Naive thymus-derived CD8-positive, alpha-beta T cell (primary cell): ENCODE measurements at regions not wholly inside any gene's neighbourhood (a gene's known extent, or its start where the extent isn't known, plus 50 kb on each side); places are given as distances from the start of the nearest gene placed in this dataset.

Experiments used
- ATAC-seq, 2 donors: fragments of 150-1000 bp; cut with Tn5 transposase in 1 of 2; sonication (Bioruptor Pico), chemical (Tn5 transposase) in 1 of 2; 1 replicate in 1 of 2; 2 replicates in 1 of 2; pipeline ENCODE4 v1.10.0; 2021; ENCODE audit warnings: mild to moderate bottlenecking in 2 of 2, moderate library complexity in 2 of 2
- POLR2A ChIA-PET: fragments of 350-600 bp; sonication (Branson Sonifier 250); formaldehyde crosslinking; loops from one replicate; lab custom pipeline; 2021; ENCODE audit warnings: antibody characterized with exemption; lab: Charles Lee
- DNase-seq, 10 donors: peaks; one replicate each; pipeline versions ENCODE4 v3.0.0 to v3.0.0-alpha.2; 2020 to 2022
- H3K27ac Mint-ChIP-seq, 10 donors: one replicate each; pipeline ENCODE4 v1.8.0; 2020 to 2022; ENCODE audit warnings: mild to moderate bottlenecking in 10 of 10, mixed read lengths in 10 of 10, moderate library complexity in 4 of 10, inconsistent platforms in 1 of 10
- H3K27me3 Mint-ChIP-seq, 5 donors: one replicate each; pipeline ENCODE4 v1.8.0; 2021 to 2022; ENCODE audit warnings: mixed read lengths in 5 of 5
- H3K36me3 Mint-ChIP-seq, 3 donors: one replicate each; pipeline ENCODE4 v1.8.0; 2020 to 2022; ENCODE audit warnings: mixed read lengths in 3 of 3, mild to moderate bottlenecking in 2 of 3, inconsistent platforms in 1 of 3
- H3K4me1 Mint-ChIP-seq, 4 donors: one replicate each; pipeline ENCODE4 v1.8.0; 2021 to 2022; ENCODE audit warnings: mixed read lengths in 4 of 4
- H3K4me3 Mint-ChIP-seq, 10 donors: one replicate each; pipeline ENCODE4 v1.8.0; 2020 to 2022; ENCODE audit warnings: mild to moderate bottlenecking in 10 of 10, mixed read lengths in 10 of 10, moderate library complexity in 6 of 10, inconsistent platforms in 1 of 10
- H3K9me3 Mint-ChIP-seq, 9 donors: one replicate each; pipeline ENCODE4 v1.8.0; 2020 to 2022; ENCODE audit warnings: mixed read lengths in 9 of 9, mild to moderate bottlenecking in 3 of 9, inconsistent platforms in 1 of 9, moderate library complexity in 1 of 9

- POLR2A ChIA-PET = no interaction called here
- peaks cover 1 to 21% (median 14%) of the 10 kb centered on the region in 5 donors for H3K27me3 Mint-ChIP-seq
- peaks cover 0 to 2% (median 0%) of the 10 kb centered on the region in 4 donors for H3K4me1 Mint-ChIP-seq
- H3K9me3 Mint-ChIP-seq = no peaks in the 10 kb centered on the region
- no peak overlapping the region for H3K4me3 Mint-ChIP-seq
- DNase-seq (no peak), ATAC-seq (no peak)
- H3K27ac Mint-ChIP-seq = no peak overlapping the region
- no peaks in the 10 kb centered on the region for H3K36me3 Mint-ChIP-seq
These were observed 79.6 kb upstream of the NSMCE3 start for GRCh38 chr15:29349196-29349595.

GRCh38 chr15:29348336-29348914, 78.8 kb upstream of the NSMCE3 start:
- Mint-ChIP-seq H3K36me3 (no peaks in the 10 kb centered on the region), H3K27ac (no peak overlapping the region), H3K4me1 (no peaks in the 10 kb centered on the region)

GRCh38 chr15:29346998-29347397, 77.4 kb upstream of the NSMCE3 start:
- Mint-ChIP-seq H3K4me1 (no peaks in the 10 kb centered on the region), H3K36me3 (no peaks in the 10 kb centered on the region), H3K9me3 (no peaks in the 10 kb centered on the region), H3K27ac (no peak overlapping the region), H3K27me3 (peaks cover 0 to 15% (median 4%) of the 10 kb centered on the region in 5 donors), H3K4me3 (no peak overlapping the region)
- ATAC-seq (no peak), DNase-seq (no peak)
- POLR2A ChIA-PET = no interaction called here

More at GRCh38 chr15:29348336-29348914, 78.8 kb upstream of the NSMCE3 start:
- no peaks in the 10 kb centered on the region for H3K9me3 Mint-ChIP-seq
- no peak overlapping the region for H3K4me3 Mint-ChIP-seq
- ATAC-seq = no peak
- POLR2A ChIA-PET = no interaction called here
- H3K27me3 Mint-ChIP-seq = peaks cover 0 to 15% (median 10%) of the 10 kb centered on the region in 5 donors
- DNase-seq = no peak

- H3K27ac Mint-ChIP-seq = no peak overlapping the region
- no peak for ATAC-seq
- H3K9me3 Mint-ChIP-seq = no peaks in the 10 kb centered on the region
- no peak for DNase-seq
- H3K27me3 Mint-ChIP-seq = peaks cover 0 to 15% (median 4%) of the 10 kb centered on the region in 5 donors
- H3K4me1 Mint-ChIP-seq = no peaks in the 10 kb centered on the region
- H3K36me3 Mint-ChIP-seq = no peaks in the 10 kb centered on the region
- no peak overlapping the region for H3K4me3 Mint-ChIP-seq
- POLR2A ChIA-PET = no interaction called here
These were observed 76.2 kb upstream of the NSMCE3 start for GRCh38 chr15:29345549-29346525.

- Mint-ChIP-seq H3K9me3 (no peaks in the 10 kb centered on the region), H3K36me3 (no peaks in the 10 kb centered on the region), H3K4me3 (no peak overlapping the region), H3K4me1 (no peaks in the 10 kb centered on the region), H3K27ac (peak overlapping the region in 1 of 10 donors; percentile 79), H3K27me3 (peaks cover 0 to 15% (median 4%) of the 10 kb centered on the region in 5 donors)
- DNase-seq (no peak), ATAC-seq (no peak)
- POLR2A ChIA-PET = no interaction called here
These were observed 74.9 kb upstream of the NSMCE3 start for GRCh38 chr15:29344474-29344873.

- POLR2A ChIA-PET = no interaction called here
- peaks cover 0 to 12% (median 2%) of the 10 kb centered on the region in 5 donors for H3K27me3 Mint-ChIP-seq
- ATAC-seq = no peak
- H3K4me1 Mint-ChIP-seq = no peaks in the 10 kb centered on the region
- no peak overlapping the region for H3K4me3 Mint-ChIP-seq
- H3K36me3 Mint-ChIP-seq = no peaks in the 10 kb centered on the region
- DNase-seq = no peak
- no peak overlapping the region for H3K27ac Mint-ChIP-seq
- H3K9me3 Mint-ChIP-seq = no peaks in the 10 kb centered on the region
These were observed 73.6 kb upstream of the NSMCE3 start for GRCh38 chr15:29343229-29343628.

GRCh38 chr15:29342201-29342600, 72.6 kb upstream of the NSMCE3 start:
- Mint-ChIP-seq H3K27me3 (peaks cover 0 to 2% (median 0%) of the 10 kb centered on the region in 5 donors), H3K4me1 (no peaks in the 10 kb centered on the region), H3K27ac (peak overlapping the region in 1 of 10 donors; percentile 13), H3K4me3 (no peak overlapping the region), H3K9me3 (no peaks in the 10 kb centered on the region), H3K36me3 (no peaks in the 10 kb centered on the region)
- no peak for ATAC-seq
- POLR2A ChIA-PET = no interaction called here
- no peak for DNase-seq

- no peak overlapping the region for H3K27ac Mint-ChIP-seq
These were observed 67.7 kb upstream of the NSMCE3 start for GRCh38 chr15:29337156-29337959.

GRCh38 chr15:29334544-29334943, 64.9 kb upstream of the NSMCE3 start:
- Mint-ChIP-seq H3K4me1 (no peaks in the 10 kb centered on the region), H3K27ac (no peak overlapping the region), H3K36me3 (no peaks in the 10 kb centered on the region), H3K4me3 (no peak overlapping the region), H3K27me3 (peaks cover 0 to 7% (median 3%) of the 10 kb centered on the region in 5 donors), H3K9me3 (no peaks in the 10 kb centered on the region)
- POLR2A ChIA-PET = no interaction called here
- no peak for ATAC-seq
- no peak for DNase-seq

More at GRCh38 chr15:29337156-29337959, 67.7 kb upstream of the NSMCE3 start:
- H3K36me3 Mint-ChIP-seq = no peaks in the 10 kb centered on the region
- DNase-seq (no peak), ATAC-seq (no peak)
- H3K4me3 Mint-ChIP-seq = no peak overlapping the region
- POLR2A ChIA-PET = no interaction called here
- H3K9me3 Mint-ChIP-seq = no peaks in the 10 kb centered on the region
- no peaks in the 10 kb centered on the region for H3K4me1 Mint-ChIP-seq
- peaks cover 0 to 6% (median 0%) of the 10 kb centered on the region in 5 donors for H3K27me3 Mint-ChIP-seq

- DNase-seq = no peak
- H3K27me3 Mint-ChIP-seq = peaks cover 0 to 9% (median 3%) of the 10 kb centered on the region in 5 donors
- H3K27ac Mint-ChIP-seq = no peak overlapping the region
- no peaks in the 10 kb centered on the region for H3K9me3 Mint-ChIP-seq
- H3K4me3 Mint-ChIP-seq = no peak overlapping the region
- H3K36me3 Mint-ChIP-seq = no peaks in the 10 kb centered on the region
- POLR2A ChIA-PET = no interaction called here
- H3K4me1 Mint-ChIP-seq = no peaks in the 10 kb centered on the region
- no peak for ATAC-seq
These were observed 63.6 kb upstream of the NSMCE3 start for GRCh38 chr15:29333261-29333660.

- ATAC-seq (no peak), DNase-seq (no peak)
- Mint-ChIP-seq H3K27ac (no peak overlapping the region), H3K9me3 (peaks cover 0 to 7% (median under 1%) of the 10 kb centered on the region in 9 donors), H3K27me3 (peaks cover 0 to 11% (median 3%) of the 10 kb centered on the region in 5 donors), H3K4me3 (no peak overlapping the region), H3K36me3 (peaks cover 0 to 4% (median 0%) of the 10 kb centered on the region in 3 donors), H3K4me1 (no peaks in the 10 kb centered on the region)
- POLR2A ChIA-PET = no interaction called here
These were observed 62.0 kb upstream of the NSMCE3 start for GRCh38 chr15:29331669-29332068.

- POLR2A ChIA-PET = no interaction called here
- no peaks in the 10 kb centered on the region for H3K4me1 Mint-ChIP-seq
- no peak for ATAC-seq
- H3K27ac Mint-ChIP-seq = no peak overlapping the region
- H3K27me3 Mint-ChIP-seq = peaks cover 0 to 11% (median 3%) of the 10 kb centered on the region in 5 donors
- peaks cover under 1 to 11% (median 6%) of the 10 kb centered on the region in 9 donors for H3K9me3 Mint-ChIP-seq
- no peak overlapping the region for H3K4me3 Mint-ChIP-seq
- no peak for DNase-seq
- H3K36me3 Mint-ChIP-seq = peaks cover 0 to 10% (median 0%) of the 10 kb centered on the region in 3 donors
These were observed 61.4 kb upstream of the NSMCE3 start for GRCh38 chr15:29331071-29331470.
